Neuronal stem cell (in vitro differentiated cells): ENCODE measurements at regions not wholly inside any gene's neighbourhood (a gene's known extent, or its start where the extent isn't known, plus 50 kb on each side); places are given as distances from the start of the nearest gene placed in this dataset.

ENCODE experiments used
- DNase-seq: peaks from one replicate; pipeline ENCODE4 v3.0.0-alpha.2; 2013; ENCODE audit warnings: low spot score
- H2AFZ ChIP-seq: one replicate; pipeline ENCODE4 v1.6.1; 2013; ENCODE audit warnings: mild to moderate bottlenecking, low read length, inconsistent platforms
- H2AK5ac ChIP-seq: 2 replicates; pipeline ENCODE4 v1.6.1; 2013; ENCODE audit warnings: low read depth, mild to moderate bottlenecking, inconsistent platforms, low read length, moderate library complexity, mixed read lengths
- H2BK120ac ChIP-seq: 2 replicates; pipeline ENCODE4 v1.6.1; 2013; ENCODE audit warnings: low read depth, mild to moderate bottlenecking, inconsistent platforms, low read length, moderate library complexity, mixed read lengths
- H2BK12ac ChIP-seq: one replicate; pipeline ENCODE4 v1.6.1; 2013; ENCODE audit warnings: low read length, inconsistent platforms
- H2BK15ac ChIP-seq: 2 replicates; pipeline ENCODE4 v1.6.1; 2013; ENCODE audit warnings: mild to moderate bottlenecking, low read length, inconsistent platforms, mixed read lengths
- H2BK5ac ChIP-seq: one replicate; pipeline ENCODE4 v1.6.1; 2013; ENCODE audit warnings: inconsistent platforms, mild to moderate bottlenecking, low read length, moderate library complexity
- H3K14ac ChIP-seq: one replicate; pipeline ENCODE4 v1.6.1; 2013; ENCODE audit warnings: low read length, inconsistent platforms
- H3K18ac ChIP-seq: 2 replicates; pipeline ENCODE4 v1.6.1; 2013; ENCODE audit warnings: low read length, inconsistent platforms
- H3K23ac ChIP-seq: 2 replicates; pipeline ENCODE4 v1.6.1; 2013; ENCODE audit warnings: low read depth, mild to moderate bottlenecking, mixed read lengths, low read length, inconsistent platforms; ENCODE audit not compliant: poor library complexity
- H3K27ac ChIP-seq: replicated peaks from 3 replicates; pipeline ENCODE4 v1.5.1; 2013; ENCODE audit warnings: low read length, inconsistent platforms
- H3K27me3 ChIP-seq, 3 experiments: 2 replicates each; pipeline ENCODE4 v1.6.1; 2013; ENCODE audit warnings: low read length in 3 of 3, mild to moderate bottlenecking in 2 of 3, inconsistent platforms in 1 of 3, low read depth in 1 of 3, mixed read lengths in 1 of 3, moderate library complexity in 1 of 3; ENCODE audit not compliant: control insufficient read depth in 3 of 3, insufficient read depth in 3 of 3
- H3K36me3 ChIP-seq, 2 donors: replicated peaks in 1 of 2; 2 replicates each; pipeline ENCODE4 v1.6.1; 2013; ENCODE audit warnings: low read length in 2 of 2; ENCODE audit not compliant: control insufficient read depth in 2 of 2, insufficient read depth in 2 of 2
- H3K4ac ChIP-seq: 2 replicates; pipeline ENCODE4 v1.6.1; 2013; ENCODE audit warnings: inconsistent platforms, mild to moderate bottlenecking, low read length, moderate library complexity
- H3K4me1 ChIP-seq, 2 donors: 1 replicate in 1 of 2; 2 replicates in 1 of 2; pipeline ENCODE4 v1.6.1; 2013; ENCODE audit warnings: low read length in 2 of 2, low read depth in 1 of 2; ENCODE audit not compliant: control insufficient read depth in 2 of 2, insufficient read depth in 1 of 2
- H3K4me2 ChIP-seq: one replicate; pipeline ENCODE4 v1.6.1; 2013; ENCODE audit warnings: mild to moderate bottlenecking, low read length, inconsistent platforms; ENCODE audit not compliant: insufficient read depth, poor library complexity, severe bottlenecking
- H3K4me3 ChIP-seq, 2 donors: 2 replicates each; pipeline ENCODE4 v1.5.1; 2013; ENCODE audit warnings: low read length in 2 of 2, mild to moderate bottlenecking in 2 of 2, inconsistent platforms in 1 of 2, moderate library complexity in 1 of 2
- H3K79me1 ChIP-seq: one replicate; pipeline ENCODE4 v1.6.1; 2013; ENCODE audit warnings: low read depth, mild to moderate bottlenecking, inconsistent platforms, low read length, moderate library complexity
- H3K9ac ChIP-seq: one replicate; pipeline ENCODE4 v1.6.1; 2013; ENCODE audit warnings: mild to moderate bottlenecking, low read depth, low read length, inconsistent platforms; ENCODE audit not compliant: poor library complexity
- H3K9me3 ChIP-seq, 2 donors: replicated peaks in 1 of 2; 2 replicates each; pipeline versions ENCODE3 to v1.6.1; 2013; ENCODE audit warnings: low read length in 2 of 2, mild to moderate bottlenecking in 2 of 2, inconsistent platforms in 1 of 2, low read depth in 1 of 2, mixed read lengths in 1 of 2, moderate library complexity in 1 of 2; ENCODE audit not compliant: control insufficient read depth in 2 of 2, insufficient read depth in 1 of 2
- H4K8ac ChIP-seq: one replicate; pipeline ENCODE4 v1.6.1; 2013; ENCODE audit warnings: low read depth, mild to moderate bottlenecking, inconsistent platforms, low read length, moderate library complexity
- H4K91ac ChIP-seq: one replicate; pipeline ENCODE4 v1.6.1; 2013; ENCODE audit warnings: low read length, low read depth, mild to moderate bottlenecking, inconsistent platforms; ENCODE audit not compliant: poor library complexity
- WGBS, 2 donors: extraction: QIAGEN DNeasy Blood & Tissue Kit; methylation state at CpG; one replicate each; pipeline ENCODE4 v1.1.7; 2013; ENCODE audit warnings: missing lambda C conversion rate in 2 of 2, mixed read lengths in 1 of 2; ENCODE audit not compliant: insufficient read length in 2 of 2, insufficient replicate concordance in 1 of 2; ENCODE audit errors: extremely low coverage in 2 of 2; 5-methylcytosine and 5-hydroxymethylcytosine counted together

DNA sequence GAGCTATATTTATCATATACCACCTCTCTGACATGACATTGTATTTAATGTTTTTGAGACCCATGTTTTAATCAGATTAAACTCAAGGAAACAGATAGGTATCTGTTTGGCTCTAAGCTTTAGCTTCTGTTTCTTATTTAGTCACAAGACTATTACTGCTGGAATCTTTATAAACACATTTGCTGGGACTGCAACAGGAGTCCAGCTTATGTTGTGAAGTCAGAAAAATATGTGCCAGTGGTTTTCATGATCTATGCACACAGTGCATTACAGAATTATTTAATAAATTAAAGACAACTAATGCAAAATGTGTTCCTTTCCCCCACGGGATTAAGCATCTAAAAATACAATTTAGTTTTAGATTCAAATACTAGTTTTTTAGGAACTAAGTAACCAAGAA is 338.9 kb downstream of the ZEB2 start:
- Histone ChIP-seq H2BK15ac (no peak overlapping the region), H2BK120ac (no peak overlapping the region), H3K14ac (no peak overlapping the region), H3K79me1 (no peaks in the 10 kb centered on the region), H3K9ac (no peak overlapping the region), H2BK5ac (no peak overlapping the region), H3K4ac (no peak overlapping the region), H2AFZ (no peak overlapping the region), H3K23ac (no peak overlapping the region), H2AK5ac (no peak overlapping the region), H4K8ac (no peak overlapping the region), H3K4me3 (no peak overlapping the region), H3K27me3 (no peaks in the 10 kb centered on the region), H3K36me3 (no peaks in the 10 kb centered on the region), H2BK12ac (no peak overlapping the region), H3K18ac (no peak overlapping the region), H4K91ac (no peak overlapping the region), H3K4me1 (no peaks in the 10 kb centered on the region), H3K9me3 (no peaks in the 10 kb centered on the region), H3K27ac (no peak overlapping the region), H3K4me2 (no peak overlapping the region)
- DNase-seq = no peak
- WGBS, 2 donors = no CpG with 5 or more reads among the region's 1 CpG

GRCh38 chr2:144180131-144180530 is 339.8 kb downstream of the ZEB2 start:
- no peak overlapping the region for H3K4me2 ChIP-seq
- no peak overlapping the region for H2BK120ac ChIP-seq
- H3K18ac ChIP-seq = no peak overlapping the region
- no peak overlapping the region for H2AK5ac ChIP-seq
- H3K4ac ChIP-seq = no peak overlapping the region
- H3K9ac ChIP-seq = no peak overlapping the region
- WGBS, 2 donors = no CpG with 5 or more reads among the region's 3 CpGs
- H3K4me3 ChIP-seq = no peak overlapping the region
- H2BK5ac ChIP-seq = no peak overlapping the region
- H2BK12ac ChIP-seq = no peak overlapping the region
- no peaks in the 10 kb centered on the region for H3K27me3 ChIP-seq
- H2AFZ ChIP-seq = no peak overlapping the region
- no peaks in the 10 kb centered on the region for H3K36me3 ChIP-seq
- no peaks in the 10 kb centered on the region for H3K9me3 ChIP-seq
- no peak overlapping the region for H3K27ac ChIP-seq
- H3K4me1 ChIP-seq = no peaks in the 10 kb centered on the region
- DNase-seq = no peak
- H3K14ac ChIP-seq = no peak overlapping the region
- H3K23ac ChIP-seq = no peak overlapping the region
- no peak overlapping the region for H4K91ac ChIP-seq
- H3K79me1 ChIP-seq = no peaks in the 10 kb centered on the region
- no peak overlapping the region for H4K8ac ChIP-seq
- no peak overlapping the region for H2BK15ac ChIP-seq

- Histone ChIP-seq H2AK5ac (no peak overlapping the region), H3K9ac (no peak overlapping the region), H3K4me3 (no peak overlapping the region), H2BK5ac (no peak overlapping the region), H3K79me1 (no peaks in the 10 kb centered on the region), H3K27ac (no peak overlapping the region), H3K4ac (no peak overlapping the region), H4K91ac (no peak overlapping the region), H3K4me2 (no peak overlapping the region), H3K4me1 (no peaks in the 10 kb centered on the region), H3K14ac (no peak overlapping the region), H2BK120ac (no peak overlapping the region), H3K36me3 (no peaks in the 10 kb centered on the region), H3K23ac (no peak overlapping the region), H3K9me3 (no peaks in the 10 kb centered on the region), H2AFZ (no peak overlapping the region), H3K27me3 (no peaks in the 10 kb centered on the region), H3K18ac (no peak overlapping the region), H4K8ac (no peak overlapping the region), H2BK15ac (no peak overlapping the region), H2BK12ac (no peak overlapping the region)
- WGBS, 2 donors = no CpG with 5 or more reads among the region's 1 CpG
- no peak for DNase-seq
Measured at GRCh38 chr2:144170179-144170578, 349.7 kb downstream of the ZEB2 start.

DNA sequence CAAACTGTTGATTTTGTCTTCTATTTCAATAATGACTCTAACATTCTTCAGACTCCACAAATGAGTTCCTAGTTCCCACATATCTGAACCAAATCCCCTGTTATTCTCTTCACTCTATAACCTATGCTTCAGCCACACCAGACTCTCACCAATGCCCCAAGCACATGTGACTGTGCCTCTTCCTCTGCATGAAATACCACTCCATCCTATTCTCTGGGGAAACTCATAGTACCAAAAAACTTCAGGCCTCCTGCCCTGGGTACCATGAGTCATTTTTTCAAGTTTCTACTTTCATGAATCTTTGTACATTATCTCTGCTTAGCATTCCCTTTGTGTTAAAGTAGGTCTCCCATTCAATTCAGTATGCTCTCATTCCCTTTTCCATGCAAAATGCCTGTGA is 353.2 kb downstream of the ZEB2 start:
- H3K14ac ChIP-seq = no peak overlapping the region
- H3K4ac ChIP-seq = no peak overlapping the region
- H3K4me3 ChIP-seq = no peak overlapping the region
- H3K9ac ChIP-seq = no peak overlapping the region
- H2AK5ac ChIP-seq = no peak overlapping the region
- no peaks in the 10 kb centered on the region for H3K27me3 ChIP-seq
- DNase-seq = no peak
- no peak overlapping the region for H2BK15ac ChIP-seq
- no peaks in the 10 kb centered on the region for H3K9me3 ChIP-seq
- no peak overlapping the region for H3K27ac ChIP-seq
- no peak overlapping the region for H4K91ac ChIP-seq
- no peak overlapping the region for H3K4me2 ChIP-seq
- H2BK120ac ChIP-seq = no peak overlapping the region
- no peak overlapping the region for H2AFZ ChIP-seq
- no peak overlapping the region for H3K23ac ChIP-seq
- no peak overlapping the region for H2BK12ac ChIP-seq
- no peaks in the 10 kb centered on the region for H3K79me1 ChIP-seq
- no peaks in the 10 kb centered on the region for H3K36me3 ChIP-seq
- H3K18ac ChIP-seq = no peak overlapping the region
- H2BK5ac ChIP-seq = no peak overlapping the region
- no peaks in the 10 kb centered on the region for H3K4me1 ChIP-seq
- H4K8ac ChIP-seq = no peak overlapping the region
